Type B pancreatic cell (in vitro differentiated cells): ENCODE measurements at regions not wholly inside any gene's neighbourhood (a gene's known extent, or its start where the extent isn't known, plus 50 kb on each side); places are given as distances from the start of the nearest gene placed in this dataset.

Experiments used
- DNase-seq: peaks from one replicate; pipeline ENCODE4 v3.0.0; 2021; ENCODE audit warnings: mixed read lengths; ENCODE audit not compliant: unreplicated experiment; ENCODE audit errors: extremely low spot score
- H3K27ac Mint-ChIP-seq: 2 replicates; pipeline ENCODE4 v1.8.0; 2021; ENCODE audit warnings: mild to moderate bottlenecking, mixed read lengths
- H3K27me3 Mint-ChIP-seq: 2 replicates; pipeline ENCODE4 v1.8.0; 2021; ENCODE audit warnings: mixed read lengths
- H3K36me3 Mint-ChIP-seq: 2 replicates; pipeline ENCODE4 v1.8.0; 2021; ENCODE audit warnings: mixed read lengths
- H3K4me1 Mint-ChIP-seq: one replicate; pipeline ENCODE4 v1.8.0; 2021; ENCODE audit warnings: mixed read lengths; ENCODE audit not compliant: unreplicated experiment
- H3K4me3 Mint-ChIP-seq: 2 replicates; pipeline ENCODE4 v1.8.0; 2021; ENCODE audit warnings: mild to moderate bottlenecking, mixed read lengths
- H3K9me3 Mint-ChIP-seq: 2 replicates; pipeline ENCODE4 v1.8.0; 2021; ENCODE audit warnings: mixed read lengths
- TF ChIP-seq, protein P1 (sequence below): fragments of 200-600 bp; sonication (generic); conservative IDR thresholded peaks from 2 replicates; pipeline ENCODE4 v1.5.0; 2021; ENCODE audit warnings: antibody characterized with exemption, mild to moderate bottlenecking

DNA sequence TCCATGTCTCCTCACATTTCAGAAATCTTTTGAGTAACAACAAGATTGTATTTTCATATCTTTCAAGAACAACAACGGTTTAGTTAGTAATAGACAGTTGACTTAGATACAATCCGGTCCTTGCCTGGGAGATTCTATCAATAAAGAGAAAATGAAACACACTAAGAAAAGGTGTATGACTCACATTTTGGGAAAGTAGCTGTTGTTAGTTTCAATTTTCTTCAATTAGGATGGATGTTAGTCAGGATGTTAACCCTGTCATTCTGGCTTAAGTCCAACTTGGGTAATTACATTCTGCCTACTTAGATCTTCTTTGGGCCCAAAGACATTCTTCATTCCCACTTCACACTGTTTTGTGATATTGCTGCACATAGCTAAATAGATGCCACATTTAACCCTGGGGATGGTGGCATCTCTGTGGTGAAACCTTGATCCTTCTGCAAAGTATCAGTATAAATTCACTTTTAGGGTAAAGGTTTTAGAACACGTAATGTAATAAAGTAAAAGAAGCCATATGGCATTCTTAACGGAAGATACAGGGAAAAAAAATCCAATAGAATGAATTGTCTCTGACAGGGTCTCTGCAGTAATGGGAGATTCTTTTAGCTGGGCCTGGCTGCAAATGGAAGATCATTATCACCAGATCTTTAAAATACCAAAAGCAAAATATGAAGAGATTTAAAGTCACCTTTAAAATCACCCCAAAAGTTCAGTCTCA is 365.5 kb downstream of the FIGN start:
- H3K27ac Mint-ChIP-seq = no peak overlapping the region
- no peaks in the 10 kb centered on the region for H3K9me3 Mint-ChIP-seq
- H3K27me3 Mint-ChIP-seq = no peaks in the 10 kb centered on the region

DNA sequence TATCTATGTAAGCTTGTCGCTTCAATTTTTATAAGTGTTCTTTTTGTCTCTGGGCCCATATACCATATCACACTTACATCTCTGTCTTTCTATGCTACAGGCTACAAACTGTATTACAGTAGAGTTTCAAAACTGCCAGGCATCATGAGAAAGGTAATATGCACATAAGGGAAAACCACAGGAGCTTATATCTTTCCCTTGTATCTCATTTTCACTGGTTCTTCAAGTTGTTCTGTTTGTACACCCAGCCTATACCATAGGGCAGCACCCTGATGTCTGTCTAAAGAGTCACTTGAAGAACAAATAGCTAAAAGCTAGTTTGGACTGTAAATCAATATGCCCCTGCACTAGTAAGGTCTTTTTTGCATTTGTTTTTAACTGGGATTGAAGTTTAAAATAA is 366.7 kb downstream of the FIGN start:
- TF ChIP-seq, protein P1, sequence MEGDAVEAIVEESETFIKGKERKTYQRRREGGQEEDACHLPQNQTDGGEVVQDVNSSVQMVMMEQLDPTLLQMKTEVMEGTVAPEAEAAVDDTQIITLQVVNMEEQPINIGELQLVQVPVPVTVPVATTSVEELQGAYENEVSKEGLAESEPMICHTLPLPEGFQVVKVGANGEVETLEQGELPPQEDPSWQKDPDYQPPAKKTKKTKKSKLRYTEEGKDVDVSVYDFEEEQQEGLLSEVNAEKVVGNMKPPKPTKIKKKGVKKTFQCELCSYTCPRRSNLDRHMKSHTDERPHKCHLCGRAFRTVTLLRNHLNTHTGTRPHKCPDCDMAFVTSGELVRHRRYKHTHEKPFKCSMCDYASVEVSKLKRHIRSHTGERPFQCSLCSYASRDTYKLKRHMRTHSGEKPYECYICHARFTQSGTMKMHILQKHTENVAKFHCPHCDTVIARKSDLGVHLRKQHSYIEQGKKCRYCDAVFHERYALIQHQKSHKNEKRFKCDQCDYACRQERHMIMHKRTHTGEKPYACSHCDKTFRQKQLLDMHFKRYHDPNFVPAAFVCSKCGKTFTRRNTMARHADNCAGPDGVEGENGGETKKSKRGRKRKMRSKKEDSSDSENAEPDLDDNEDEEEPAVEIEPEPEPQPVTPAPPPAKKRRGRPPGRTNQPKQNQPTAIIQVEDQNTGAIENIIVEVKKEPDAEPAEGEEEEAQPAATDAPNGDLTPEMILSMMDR = no peak
- Mint-ChIP-seq H3K4me3 (no peak overlapping the region), H3K27me3 (no peaks in the 10 kb centered on the region), H3K36me3 (no peaks in the 10 kb centered on the region), H3K27ac (no peak overlapping the region), H3K4me1 (no peaks in the 10 kb centered on the region), H3K9me3 (no peaks in the 10 kb centered on the region)
- no peak for DNase-seq

More for the DNA sequence above, 365.5 kb downstream of the FIGN start:
- no peak for DNase-seq
- TF ChIP-seq, protein P1 = no peak
- Mint-ChIP-seq H3K4me1 (no peaks in the 10 kb centered on the region), H3K4me3 (no peak overlapping the region), H3K36me3 (no peaks in the 10 kb centered on the region)

DNA sequence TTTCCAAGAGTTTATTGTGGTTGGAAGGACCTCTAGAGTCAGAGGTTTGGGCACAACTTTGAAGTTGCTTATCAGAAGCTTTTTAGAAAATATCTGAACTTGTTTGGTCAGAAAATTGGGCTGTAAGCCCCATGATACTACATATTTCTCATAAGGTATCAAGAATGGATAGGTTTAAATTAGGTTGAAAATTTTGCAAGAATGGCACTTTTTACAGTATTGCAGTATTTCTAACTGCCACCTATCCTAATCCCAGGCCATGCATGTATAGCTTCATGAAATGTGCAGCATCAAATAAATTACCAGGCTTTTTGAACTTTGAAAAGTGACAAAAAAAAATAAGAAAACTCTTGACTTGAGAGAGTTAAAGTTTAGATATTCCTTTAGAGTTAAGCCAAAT is 367.2 kb downstream of the FIGN start:
- H3K27ac Mint-ChIP-seq = no peak overlapping the region

DNA sequence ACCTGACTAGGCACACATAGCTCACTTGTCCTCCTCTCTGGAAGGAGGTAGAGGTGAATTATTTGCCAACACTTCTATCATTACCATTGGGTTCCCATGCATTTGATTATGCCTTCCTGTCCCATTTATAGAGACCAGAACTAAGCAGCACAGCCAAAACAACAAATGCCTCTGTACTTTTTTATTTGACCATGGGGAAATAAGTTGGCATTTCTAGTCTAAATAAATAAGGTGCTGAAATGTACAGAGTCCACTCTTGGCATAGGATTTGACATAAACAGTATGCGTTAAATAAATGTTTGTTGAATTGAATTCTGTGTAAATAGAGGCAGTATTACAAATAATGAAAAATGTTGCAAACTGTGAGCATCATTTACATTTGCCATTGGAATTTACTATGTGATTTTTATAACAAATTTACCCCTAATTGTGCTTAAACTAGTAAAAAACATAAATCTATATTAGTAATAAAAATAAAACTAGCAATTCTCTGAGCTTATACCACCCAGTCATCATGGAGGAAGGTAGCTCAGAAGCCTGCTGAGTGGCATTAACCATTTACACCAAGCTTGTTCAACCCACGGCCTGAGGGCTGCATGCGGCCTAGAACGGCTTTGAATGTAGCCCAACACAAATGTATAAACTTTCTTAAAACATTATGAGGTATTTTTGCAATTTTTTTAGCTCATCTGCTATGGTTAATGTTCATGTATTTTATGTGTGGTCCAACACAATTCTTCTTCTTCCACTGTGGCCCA is 367.8 kb downstream of the FIGN start:
- TF ChIP-seq, protein P1 = no peak
- no peaks in the 10 kb centered on the region for H3K9me3 Mint-ChIP-seq
- no peaks in the 10 kb centered on the region for H3K27me3 Mint-ChIP-seq
- H3K4me1 Mint-ChIP-seq = no peaks in the 10 kb centered on the region
- no peak overlapping the region for H3K27ac Mint-ChIP-seq
- H3K36me3 Mint-ChIP-seq = no peaks in the 10 kb centered on the region
- H3K4me3 Mint-ChIP-seq = no peak overlapping the region
- DNase-seq = no peak

More for the DNA sequence above, 367.2 kb downstream of the FIGN start:
- Mint-ChIP-seq H3K4me3 (no peak overlapping the region), H3K4me1 (no peaks in the 10 kb centered on the region), H3K27me3 (no peaks in the 10 kb centered on the region), H3K36me3 (no peaks in the 10 kb centered on the region), H3K9me3 (no peaks in the 10 kb centered on the region)
- TF ChIP-seq, protein P1 = no peak
- DNase-seq = no peak

DNA sequence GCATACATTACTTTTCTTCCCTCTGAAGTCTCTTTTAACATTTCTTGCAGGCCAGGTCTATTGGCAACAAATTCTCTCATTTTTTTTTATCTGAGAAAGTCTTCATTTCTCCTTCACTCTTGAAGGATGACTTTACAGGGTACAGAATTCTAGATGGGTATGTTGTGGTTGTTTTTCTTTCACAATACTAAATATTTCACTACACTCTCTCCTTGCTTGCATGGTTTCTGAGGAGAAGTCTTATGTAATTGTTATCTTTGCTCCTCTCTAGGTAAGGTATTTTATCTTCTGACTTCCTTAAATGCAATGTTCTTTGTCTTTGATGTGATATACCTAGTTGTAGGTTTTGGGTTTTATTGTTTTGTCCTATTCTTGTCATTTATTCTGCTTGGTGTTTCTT is 371.1 kb downstream of the FIGN start:
- Mint-ChIP-seq H3K36me3 (no peaks in the 10 kb centered on the region), H3K4me1 (no peaks in the 10 kb centered on the region), H3K27ac (no peak overlapping the region), H3K27me3 (no peaks in the 10 kb centered on the region), H3K9me3 (no peaks in the 10 kb centered on the region), H3K4me3 (no peak overlapping the region)
- no peak for DNase-seq
- TF ChIP-seq, protein P1 = no peak
